SU-DHL-6 (cell line): ENCODE measurements at regions not wholly inside any gene's neighbourhood (a gene's known extent, or its start where the extent isn't known, plus 50 kb on each side); places are given as distances from the start of the nearest gene placed in this dataset.

ENCODE experiments used
- H2AFZ ChIP-seq: fragments of 200-600 bp; sonication (generic); 2 replicates; pipeline ENCODE4 v1.6.1; 2014; ENCODE audit warnings: low read depth, mild to moderate bottlenecking, moderate library complexity, mixed read lengths, antibody characterized with exemption, low read length; ENCODE audit not compliant: severe bottlenecking
- H3F3A ChIP-seq: fragments of 200-600 bp; shearing (Covaris generic); 2 replicates; pipeline ENCODE4 v1.6.0; 2016; ENCODE audit warnings: antibody characterized with exemption, mild to moderate bottlenecking; ENCODE audit not compliant: insufficient read depth
- H3K27ac ChIP-seq: fragments of 200-600 bp; sonication (generic); 2 replicates; pipeline ENCODE4 v1.5.1; 2016; ENCODE audit warnings: low read depth, mild to moderate bottlenecking, low read length, moderate library complexity, mixed read lengths
- H3K27me3 ChIP-seq: fragments of 200-600 bp; sonication (generic), shearing (Covaris generic); 2 replicates; pipeline ENCODE4 v1.6.0; 2014; ENCODE audit warnings: mild to moderate bottlenecking, low read length
- H3K36me3 ChIP-seq: fragments of 200-600 bp; sonication (generic); 2 replicates; pipeline ENCODE4 v1.6.1; 2014; ENCODE audit warnings: mild to moderate bottlenecking, low read length, mixed read lengths
- H3K4me2 ChIP-seq: fragments of 300-600, 200-600 bp; shearing (Covaris generic), sonication (generic); 2 replicates; pipeline ENCODE4 v1.6.0; 2014; ENCODE audit warnings: low read length, low read depth, mild to moderate bottlenecking; ENCODE audit not compliant: poor library complexity, severe bottlenecking
- H3K4me3 ChIP-seq: fragments of 200-600 bp; sonication (generic); 2 replicates; pipeline ENCODE4 v1.5.1; 2014; ENCODE audit warnings: antibody characterized with exemption, low read length, mild to moderate bottlenecking, mixed read lengths; ENCODE audit not compliant: insufficient read depth, poor library complexity, severe bottlenecking
- H3K79me2 ChIP-seq: fragments of 200-600 bp; sonication (generic); 2 replicates; pipeline ENCODE4 v1.6.1; 2014; ENCODE audit warnings: mild to moderate bottlenecking, low read length, moderate library complexity; ENCODE audit not compliant: insufficient read depth
- H3K9ac ChIP-seq: fragments of 200-600 bp; sonication (generic); 2 replicates; pipeline ENCODE4 v1.7.0; 2014; ENCODE audit warnings: mild to moderate bottlenecking, low read length
- H3K9me2 ChIP-seq: fragments of 200-600 bp; sonication (generic); replicated peaks from 2 replicates; pipeline ENCODE4 v1.6.1; 2014; ENCODE audit warnings: low read length; ENCODE audit not compliant: insufficient read depth
- H3K9me3 ChIP-seq: fragments of 200-600 bp; sonication (generic); 2 replicates; pipeline ENCODE4 v1.6.1; 2014; ENCODE audit warnings: low read length, mixed read lengths; ENCODE audit not compliant: insufficient read depth
- H4K20me1 ChIP-seq: fragments of 200-600 bp; sonication (generic); 2 replicates; pipeline ENCODE4 v1.6.1; 2014; ENCODE audit warnings: low read depth, mild to moderate bottlenecking, antibody characterized with exemption, low read length, moderate library complexity, mixed read lengths
- CTCF ChIP-seq: fragments of 200-600 bp; sonication (generic); IDR thresholded peaks from one replicate; pipeline ENCODE4 v1.5.1; 2017; ENCODE audit warnings: antibody characterized with exemption, mild to moderate bottlenecking, low read length, moderate library complexity; ENCODE audit not compliant: insufficient read depth, poor library complexity, severe bottlenecking
- EZH2phosphoT487 ChIP-seq: fragments of 200-600 bp; sonication (generic), shearing (Covaris generic); conservative IDR thresholded peaks from 2 replicates; pipeline ENCODE4 v1.6.1; 2018; ENCODE audit warnings: mild to moderate bottlenecking, antibody characterized with exemption, low read length, moderate library complexity, mixed read lengths

GRCh38 chr14:100389497-100390104 lies 66.5 kb downstream of the SLC25A47 start:
- Histone ChIP-seq H4K20me1 (no peaks in the 10 kb centered on the region; the same call in 1 of the 2 replicates), H3K27ac (no peak overlapping the region), H3K4me2 (no peak overlapping the region), H3F3A (no peaks in the 10 kb centered on the region; the same call in 1 of the 2 replicates), H3K27me3 (no peaks in the 10 kb centered on the region), H3K79me2 (no peaks in the 10 kb centered on the region), H2AFZ (no peak overlapping the region), H3K36me3 (no peaks in the 10 kb centered on the region), H3K9me3 (no peaks in the 10 kb centered on the region), H3K9me2 (no peaks in the 10 kb centered on the region), H3K4me3 (no peak overlapping the region), H3K9ac (no peak overlapping the region)
- no peak for TF ChIP-seq EZH2phosphoT487

GRCh38 chr14:100391173-100391572 lies 68.0 kb downstream of the SLC25A47 start:
- Histone ChIP-seq H3K36me3 (no peaks in the 10 kb centered on the region), H3K27me3 (no peaks in the 10 kb centered on the region), H3K9ac (no peak overlapping the region), H3F3A (no peaks in the 10 kb centered on the region), H4K20me1 (no peaks in the 10 kb centered on the region; the same call in 1 of the 2 replicates), H3K79me2 (no peaks in the 10 kb centered on the region), H3K9me3 (no peaks in the 10 kb centered on the region), H3K9me2 (no peaks in the 10 kb centered on the region), H3K4me2 (no peak overlapping the region), H3K4me3 (no peak overlapping the region), H3K27ac (no peak overlapping the region), H2AFZ (no peak overlapping the region)
- no peak for TF ChIP-seq CTCF
- no peak for TF ChIP-seq EZH2phosphoT487

- no peak overlapping the region for H3K27ac ChIP-seq
- H3F3A ChIP-seq = no peaks in the 10 kb centered on the region
- no peak overlapping the region for H3K9ac ChIP-seq
- no peaks in the 10 kb centered on the region for H3K9me3 ChIP-seq
- no peaks in the 10 kb centered on the region for H3K9me2 ChIP-seq
- TF ChIP-seq CTCF (no peak), EZH2phosphoT487 (no peak)
- no peak overlapping the region for H2AFZ ChIP-seq
- no peaks in the 10 kb centered on the region; the same call in 1 of the 2 replicates for H4K20me1 ChIP-seq
- no peaks in the 10 kb centered on the region for H3K27me3 ChIP-seq
- no peaks in the 10 kb centered on the region for H3K79me2 ChIP-seq
- no peak overlapping the region for H3K4me2 ChIP-seq
- H3K4me3 ChIP-seq = no peak overlapping the region
- H3K36me3 ChIP-seq = no peaks in the 10 kb centered on the region
Measured at GRCh38 chr14:100391724-100392123, 68.6 kb downstream of the SLC25A47 start.

GRCh38 chr14:100392356-100392755 lies 69.2 kb downstream of the SLC25A47 start:
- Histone ChIP-seq H3K27me3 (no peaks in the 10 kb centered on the region), H3K36me3 (no peaks in the 10 kb centered on the region), H3K4me3 (no peak overlapping the region), H3K9me2 (no peaks in the 10 kb centered on the region), H4K20me1 (no peaks in the 10 kb centered on the region; the same call in 1 of the 2 replicates), H3K4me2 (no peak overlapping the region), H3F3A (no peaks in the 10 kb centered on the region), H3K9me3 (no peaks in the 10 kb centered on the region), H3K27ac (no peak overlapping the region), H3K79me2 (no peaks in the 10 kb centered on the region), H2AFZ (no peak overlapping the region), H3K9ac (no peak overlapping the region)
- no peak for TF ChIP-seq CTCF
- no peak for TF ChIP-seq EZH2phosphoT487
